ENCODE measurements at regions not wholly inside any gene's neighbourhood (a gene's known extent, or its start where the extent isn't known, plus 50 kb on each side); places are given as distances from the start of the nearest gene placed in this dataset.

DNA sequence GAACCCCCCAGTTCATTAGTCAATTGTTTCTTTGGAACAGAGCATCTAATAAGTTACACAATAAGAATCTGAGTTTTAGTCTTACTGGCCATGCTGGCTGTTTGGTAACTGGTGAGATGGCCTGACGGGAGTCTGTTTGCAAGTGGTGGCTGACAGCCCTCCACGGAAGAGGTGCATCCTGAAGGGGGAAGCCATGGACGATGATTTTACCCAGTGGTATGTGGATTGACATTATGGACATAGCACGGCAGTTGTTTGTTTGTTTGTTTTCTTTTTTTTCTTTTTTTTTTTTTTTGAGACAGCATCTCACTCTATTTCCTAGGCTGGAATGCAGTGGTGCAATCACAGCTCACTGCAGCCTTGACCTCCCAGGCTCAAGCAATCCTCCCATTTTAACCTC is 156.0 kb downstream of the RPLP1 start:
- Histone ChIP-seq H3K4me1 (ENCODE audit: control insufficient read depth in 1 of 2, insufficient read depth in 2 of 2, low read depth in 1 of 2, low read length in 1 of 2) (no peaks in the 10 kb centered on the region), H3K9me3 (no peaks in the 10 kb centered on the region), H3K79me2 (ENCODE audit: insufficient read depth) (no peaks in the 10 kb centered on the region), H4K20me1 (ENCODE audit: insufficient read depth) (no peaks in the 10 kb centered on the region), H3K27ac (ENCODE audit: low read depth in 2 of 2, low read length in 1 of 2) (no peak overlapping the region), H3K9me2 (no peaks in the 10 kb centered on the region), H3K27me3 (ENCODE audit: insufficient read depth) (no peaks in the 10 kb centered on the region), H3K36me3 (replicated peaks in 1 of 2; ENCODE audit: control insufficient read depth in 1 of 2, insufficient read depth in 2 of 2, low read length in 1 of 2) (no peaks in the 10 kb centered on the region), H3K9ac (no peak overlapping the region), H3F3A (replicated peaks; ENCODE audit: insufficient read depth) (no peaks in the 10 kb centered on the region), H3K4me3 (ENCODE audit: low read depth in 2 of 2, low read length in 1 of 2) (no peak overlapping the region), H2AFZ (ENCODE audit: low read depth) (no peak overlapping the region), H3K4me2 (no peak overlapping the region)
- DNase-seq: no peak
- CTCF ChIA-PET: no interaction called here
- 68% methylated on average over 4 of the region's 4 CpGs for WGBS (ENCODE audit: low lambda C conversion rate)
- TF ChIP-seq, protein P1, sequence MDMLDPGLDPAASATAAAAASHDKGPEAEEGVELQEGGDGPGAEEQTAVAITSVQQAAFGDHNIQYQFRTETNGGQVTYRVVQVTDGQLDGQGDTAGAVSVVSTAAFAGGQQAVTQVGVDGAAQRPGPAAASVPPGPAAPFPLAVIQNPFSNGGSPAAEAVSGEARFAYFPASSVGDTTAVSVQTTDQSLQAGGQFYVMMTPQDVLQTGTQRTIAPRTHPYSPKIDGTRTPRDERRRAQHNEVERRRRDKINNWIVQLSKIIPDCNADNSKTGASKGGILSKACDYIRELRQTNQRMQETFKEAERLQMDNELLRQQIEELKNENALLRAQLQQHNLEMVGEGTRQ (IDR thresholded peaks at IDR 0.05; ENCODE audit: borderline replicate concordance, low read depth, low read length): no peak
- no peak for TF ChIP-seq SMC3 (IDR thresholded peaks at IDR 0.05; ENCODE audit: low read depth, low read length)
- TF ChIP-seq RAD21 (IDR thresholded peaks at IDR 0.05; ENCODE audit: low read length): no peak
- no peak for TF ChIP-seq RFX5 (IDR thresholded peaks at IDR 0.05; ENCODE audit: low read length)
- no peak for TF ChIP-seq TEAD4 (IDR thresholded peaks at IDR 0.05; ENCODE audit: borderline replicate concordance, insufficient read depth)
- TF ChIP-seq SIN3A (IDR thresholded peaks at IDR 0.05; ENCODE audit: borderline replicate concordance, low read depth, low read length): no peak
- no peak for TF ChIP-seq CTCF (IDR thresholded peaks at IDR 0.05)
- TF ChIP-seq GATA2 (CRISPR knock-in tag; IDR thresholded peaks at IDR 0.05): no peak
- no peak for TF ChIP-seq MEF2A (IDR thresholded peaks at IDR 0.05; ENCODE audit: borderline replicate concordance, low read depth)
- no peak for TF ChIP-seq ZBTB33 (IDR thresholded peaks at IDR 0.05; ENCODE audit: borderline replicate concordance, low read depth)
- TF ChIP-seq EP300 (IDR thresholded peaks at IDR 0.05; ENCODE audit: borderline replicate concordance in 1 of 2, low read depth in 1 of 2, low read length in 1 of 2): no peak
- no peak for TF ChIP-seq TCF12 (IDR thresholded peaks at IDR 0.05)
- TF ChIP-seq, protein P2, sequence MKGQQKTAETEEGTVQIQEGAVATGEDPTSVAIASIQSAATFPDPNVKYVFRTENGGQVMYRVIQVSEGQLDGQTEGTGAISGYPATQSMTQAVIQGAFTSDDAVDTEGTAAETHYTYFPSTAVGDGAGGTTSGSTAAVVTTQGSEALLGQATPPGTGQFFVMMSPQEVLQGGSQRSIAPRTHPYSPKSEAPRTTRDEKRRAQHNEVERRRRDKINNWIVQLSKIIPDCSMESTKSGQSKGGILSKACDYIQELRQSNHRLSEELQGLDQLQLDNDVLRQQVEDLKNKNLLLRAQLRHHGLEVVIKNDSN (IDR thresholded peaks at IDR 0.05; ENCODE audit: borderline replicate concordance, low read depth): no peak
- TF ChIP-seq PBX3 (IDR thresholded peaks at IDR 0.05): no peak
- no peak for TF ChIP-seq FOSL2 (IDR thresholded peaks at IDR 0.05; ENCODE audit: borderline replicate concordance, low read depth)
- TF ChIP-seq FOXJ3 (CRISPR knock-in tag; IDR thresholded peaks at IDR 0.05): no peak
- POLR2A ChIA-PET: no interaction called here

Data from SK-N-SH (cell line).